Fibroblast of upper back skin (primary cell): ENCODE measurements at regions not wholly inside any gene's neighbourhood (a gene's known extent, or its start where the extent isn't known, plus 50 kb on each side); places are given as distances from the start of the nearest gene placed in this dataset.
"Not testable (repeated sequence)": the region's sequence is repeated elsewhere in the genome, so short reads cannot be mapped to it uniquely, and the experiment has no call there.

Experiments
- DNase-seq: peaks from one replicate; pipeline ENCODE4 v3.0.0-alpha.2; 2013

DNA sequence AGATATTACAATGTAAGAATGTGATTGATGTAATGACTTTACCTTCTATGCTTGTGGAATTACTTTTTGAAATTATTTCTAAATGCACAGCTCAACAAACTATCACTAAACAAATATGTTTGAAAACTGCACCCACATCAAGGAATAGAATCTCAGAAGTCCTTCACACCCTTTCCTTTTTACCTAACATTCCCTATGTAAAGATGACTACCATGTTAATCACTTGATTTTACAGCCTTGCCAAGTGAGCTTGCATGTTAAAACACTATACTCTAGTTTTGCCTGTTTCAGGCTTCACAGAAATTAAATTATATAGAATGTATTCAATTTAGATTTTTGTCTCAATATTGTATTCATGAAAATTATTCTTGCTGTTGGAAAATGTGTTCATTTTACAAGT is 1169.4 kb upstream of the CELF2 start:
- DNase-seq = no peak

DNA sequence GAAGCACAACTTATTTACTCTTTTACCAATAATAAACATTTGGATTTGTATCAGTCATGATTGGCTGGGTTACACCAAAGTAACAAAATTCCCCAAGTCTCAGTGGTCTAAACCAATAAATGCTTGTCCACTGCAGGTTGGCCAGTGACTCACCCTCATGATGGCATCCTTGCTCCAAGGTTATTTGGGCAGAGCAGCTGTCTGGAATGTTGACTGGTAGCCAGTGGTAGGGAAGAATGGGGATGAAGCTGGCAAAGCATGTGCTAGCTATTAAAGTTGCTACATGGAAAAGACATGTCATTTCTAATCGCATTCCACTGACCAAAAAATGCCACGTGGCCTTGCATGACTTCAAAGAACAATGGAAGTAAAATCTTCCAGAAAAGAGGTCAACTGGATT is 1168.7 kb upstream of the CELF2 start:
- no peak for DNase-seq

DNA sequence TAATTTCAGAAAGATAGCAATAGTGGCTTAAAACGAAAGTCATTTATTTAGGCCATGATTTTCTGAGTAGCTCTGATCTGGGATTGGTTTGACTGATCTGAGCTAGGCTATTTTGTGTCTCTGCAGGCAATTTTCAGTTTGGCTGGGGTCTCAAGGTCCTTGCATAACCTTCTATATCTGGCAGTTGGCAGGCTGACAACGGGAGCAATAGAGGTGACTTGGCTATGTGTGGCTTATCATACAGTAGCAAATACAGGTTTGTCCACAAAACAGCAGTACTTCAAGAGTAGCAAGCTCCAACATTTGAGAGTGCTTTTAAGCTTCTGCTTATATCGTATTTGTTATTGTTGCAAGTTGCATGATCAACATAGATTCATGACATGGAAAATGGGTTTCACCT is 1167.3 kb upstream of the CELF2 start:
- no peak for DNase-seq

DNA sequence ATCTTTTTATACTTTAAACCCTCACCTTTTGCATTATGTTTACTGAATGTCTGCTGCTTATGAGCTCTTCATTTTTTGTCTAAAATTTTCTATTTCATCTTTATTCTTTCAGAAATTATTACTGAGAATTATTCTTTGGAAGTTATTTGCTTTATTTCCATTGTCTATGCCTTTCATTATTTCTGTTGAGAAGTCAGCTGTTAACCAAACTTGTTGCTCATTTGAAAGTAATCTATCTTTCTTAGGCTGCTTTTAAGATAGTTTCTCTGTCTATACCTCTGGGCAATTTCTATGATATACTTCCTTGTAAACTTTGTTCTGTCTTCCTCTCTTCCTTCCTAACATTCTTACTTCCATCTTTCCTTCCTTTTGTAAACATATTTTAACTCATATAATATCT is 1165.9 kb upstream of the CELF2 start:
- no peak for DNase-seq

DNA sequence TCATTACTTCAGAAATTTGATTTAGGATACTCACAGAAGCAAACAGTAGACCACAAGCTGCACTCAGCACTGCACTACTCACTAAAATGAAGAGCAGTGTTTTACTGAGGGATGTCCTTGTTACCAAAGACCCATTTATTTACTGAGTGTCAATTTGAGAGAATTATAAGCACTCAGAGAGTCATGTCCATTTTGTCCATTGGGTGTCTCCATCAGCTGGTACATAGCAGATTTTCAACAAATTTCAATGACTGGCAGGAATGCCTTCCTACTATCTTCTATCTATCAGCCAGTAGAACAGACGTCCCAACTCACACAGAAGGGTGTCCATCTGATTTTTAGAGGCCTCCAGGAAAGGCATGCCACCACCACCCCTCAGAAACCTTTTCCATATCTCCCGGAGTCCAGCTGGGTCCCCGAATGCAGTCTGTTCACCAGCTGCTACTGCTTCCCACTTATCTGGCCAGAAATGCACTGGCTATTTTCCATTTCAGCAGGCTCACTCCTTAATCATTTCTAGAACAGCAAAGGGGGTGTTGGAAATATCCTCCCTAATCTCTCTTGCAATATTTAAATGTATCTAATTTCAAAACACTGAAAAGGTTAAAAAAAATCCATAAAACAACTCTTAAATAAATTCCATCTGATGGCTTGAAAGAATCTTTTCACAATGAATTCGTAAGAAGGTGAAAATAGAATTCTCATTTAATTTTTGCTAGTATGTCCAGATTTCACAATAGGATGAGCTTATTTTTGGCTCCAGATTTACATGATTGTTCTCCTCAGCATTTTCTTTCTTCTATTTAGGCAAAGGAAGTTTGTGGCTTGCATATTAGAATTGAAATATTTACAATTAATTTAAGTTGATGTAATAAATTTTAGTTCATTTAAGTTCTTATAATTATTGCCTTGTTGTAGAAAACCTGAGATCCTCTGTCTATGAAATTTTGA is 1164.0 kb upstream of the CELF2 start:
- peak; percentile 29 for DNase-seq

DNA sequence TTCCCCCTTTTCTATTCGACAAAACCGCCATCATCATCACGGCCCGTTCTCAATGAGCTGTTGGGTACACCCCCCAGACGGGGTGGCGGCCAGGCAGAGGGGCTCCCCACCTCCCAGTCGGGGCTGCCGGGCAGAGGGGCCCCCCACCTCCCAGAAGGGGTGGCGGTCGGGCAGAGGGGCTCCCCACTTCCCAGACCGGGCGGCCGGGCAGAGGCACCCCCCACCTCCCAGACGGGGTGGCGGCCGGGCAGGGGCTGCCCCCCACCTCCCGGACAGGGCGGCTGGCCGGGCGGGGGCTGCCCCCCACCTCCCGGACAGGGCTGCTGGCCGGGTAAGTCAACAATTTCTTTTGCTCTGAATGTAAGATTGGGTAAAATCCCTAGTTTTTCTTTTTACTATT is 1162.2 kb upstream of the CELF2 start:
- DNase-seq = not testable (repeated sequence)

DNA sequence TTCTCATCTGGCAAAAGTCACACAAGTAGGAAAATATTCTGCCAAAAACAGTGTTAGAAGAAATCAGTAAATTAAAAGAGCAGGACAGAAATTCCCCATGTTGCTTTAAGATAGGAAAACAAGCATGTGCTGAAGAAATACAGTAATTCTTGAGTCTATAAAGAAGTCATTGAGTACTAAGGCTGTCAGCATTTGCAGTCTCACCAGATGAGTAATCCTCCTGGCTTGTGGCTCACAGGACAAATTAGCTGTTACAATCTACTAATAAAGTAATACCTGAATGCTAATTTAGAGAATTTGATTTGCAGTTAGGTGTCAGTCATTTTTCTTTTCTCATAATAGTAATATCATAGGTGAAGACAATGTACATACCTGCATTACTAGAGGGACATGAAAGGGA is 1158.9 kb upstream of the CELF2 start:
- DNase-seq = peak; percentile 22

DNA sequence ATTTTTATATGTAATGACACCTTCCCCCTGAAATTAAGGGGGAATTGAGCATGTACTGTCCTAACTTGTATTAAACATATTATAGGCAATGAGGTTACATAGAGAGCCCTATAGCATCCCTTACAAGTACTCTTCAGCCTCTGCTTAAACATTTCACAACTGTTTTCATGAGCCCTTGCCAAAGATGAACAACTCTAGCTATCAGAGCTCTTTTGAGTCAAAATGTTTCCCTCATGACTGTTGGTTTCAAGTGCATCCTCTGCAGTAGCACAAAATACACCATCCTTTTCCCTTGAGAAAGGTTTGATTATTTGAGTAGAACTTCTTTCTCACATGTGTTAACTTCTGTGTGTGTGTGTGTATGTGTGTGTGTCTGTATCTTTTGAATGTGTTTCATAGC is 1157.6 kb upstream of the CELF2 start:
- DNase-seq = peak; percentile 28

DNA sequence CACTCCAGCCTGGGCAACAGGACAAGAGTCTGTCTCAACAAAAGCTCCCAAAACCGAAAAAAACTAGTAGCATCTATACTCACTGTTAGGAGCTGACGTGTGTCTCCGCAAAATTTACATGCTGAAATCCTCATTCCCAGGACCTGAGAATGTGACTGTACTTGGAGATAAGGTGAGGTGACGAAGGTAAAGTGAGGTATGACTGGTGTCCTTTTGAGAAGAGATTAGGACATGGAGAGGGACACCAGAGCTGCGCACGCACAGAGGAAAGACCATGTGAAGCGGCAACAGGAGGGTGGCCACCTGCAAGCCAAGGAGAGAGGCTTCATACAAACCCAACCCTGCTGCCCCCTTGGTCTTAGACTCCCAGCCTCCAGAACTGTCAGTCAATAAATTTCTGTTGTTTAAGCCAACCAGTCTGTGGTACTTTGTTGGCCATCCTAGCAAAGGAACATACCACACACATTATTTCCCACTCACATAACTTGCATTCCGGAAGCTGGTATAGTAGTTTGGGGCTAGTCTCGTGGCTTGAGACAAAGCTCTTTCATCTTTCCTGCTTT is 1154.0 kb upstream of the CELF2 start:
- no peak for DNase-seq

DNA sequence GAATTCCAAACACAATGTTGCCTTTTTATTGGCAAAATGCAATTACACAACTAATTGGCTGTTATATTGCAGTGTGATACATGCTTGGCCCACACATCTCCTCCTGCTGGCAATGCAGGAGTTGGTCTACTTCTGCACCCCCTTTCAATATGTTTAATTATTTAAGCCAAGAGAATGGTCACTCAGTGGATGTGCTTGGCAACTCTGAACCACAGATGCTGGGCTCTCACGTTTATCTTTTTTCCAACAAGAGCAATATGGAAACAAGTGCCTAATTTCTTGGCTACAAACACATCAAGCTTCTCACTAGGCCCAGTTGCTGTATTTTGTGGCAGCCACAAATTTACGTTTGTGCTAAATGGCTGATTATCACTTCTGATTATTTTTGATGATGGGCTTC is 1149.2 kb upstream of the CELF2 start:
- DNase-seq = no peak

DNA sequence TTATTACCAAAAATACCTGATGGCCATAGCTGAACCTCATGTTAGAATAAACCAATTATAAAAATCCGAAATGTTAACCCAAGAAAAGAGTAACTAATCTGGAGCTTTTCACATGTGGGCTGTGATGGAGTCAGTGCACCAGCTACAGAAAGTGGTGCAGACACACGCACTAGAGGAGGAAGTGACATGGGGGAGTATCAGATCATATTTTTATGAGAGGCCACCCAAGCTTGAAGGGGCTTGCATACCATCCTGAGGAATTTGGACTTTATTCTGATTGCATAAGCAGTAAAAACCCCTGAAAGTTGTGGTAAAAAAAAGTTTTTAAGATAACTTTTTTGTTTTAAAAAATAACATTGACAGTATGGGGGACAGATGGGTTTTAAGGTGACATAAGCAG is 1148.5 kb upstream of the CELF2 start:
- DNase-seq = peak; percentile 30

DNA sequence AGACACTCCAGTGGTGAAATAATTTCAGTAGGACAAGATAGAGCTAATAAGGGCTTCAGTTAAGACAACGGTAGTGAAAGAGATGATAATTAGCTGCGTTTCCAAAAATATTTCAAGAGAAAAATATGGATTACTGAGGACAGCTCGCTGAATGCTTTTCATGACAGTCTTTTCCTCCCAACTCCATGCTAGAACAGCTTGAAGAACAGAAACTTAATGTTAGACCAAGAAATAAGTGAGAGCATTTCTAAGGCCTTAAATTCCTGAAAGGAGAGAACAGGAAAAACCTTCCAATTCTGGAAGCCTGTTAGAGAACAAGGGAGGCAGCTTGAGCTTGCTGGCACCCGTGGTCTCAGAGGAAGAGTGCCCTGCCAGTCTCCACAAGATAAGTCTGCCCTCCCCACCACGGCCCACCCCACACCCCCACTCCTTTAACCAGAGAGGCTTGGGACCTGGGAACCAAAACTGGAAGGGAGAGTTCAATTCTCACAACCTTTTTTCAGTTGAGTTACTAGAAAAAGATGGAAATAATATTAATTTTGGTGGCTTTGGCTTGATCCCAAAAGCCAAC is 1148.0 kb upstream of the CELF2 start:
- no peak for DNase-seq

DNA sequence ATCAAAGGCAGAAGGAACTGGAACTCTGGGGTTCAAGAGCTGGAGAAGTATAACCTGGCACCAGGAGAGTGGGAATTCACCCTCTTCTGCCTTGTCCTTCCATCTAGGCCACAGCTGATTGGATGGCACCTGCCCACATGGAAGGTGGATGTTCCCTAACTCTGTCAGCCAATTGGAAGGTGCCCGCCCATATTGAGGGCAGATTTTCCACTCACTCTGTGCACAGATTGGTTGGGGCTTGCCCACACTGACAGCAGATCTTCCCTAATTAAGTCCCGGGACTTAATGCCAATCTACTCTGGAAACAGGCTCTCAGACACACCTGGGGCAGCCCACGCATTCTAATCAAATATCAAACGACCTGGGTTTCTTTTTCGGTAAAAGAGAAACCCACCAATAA is 1142.3 kb upstream of the CELF2 start:
- DNase-seq = no peak

DNA sequence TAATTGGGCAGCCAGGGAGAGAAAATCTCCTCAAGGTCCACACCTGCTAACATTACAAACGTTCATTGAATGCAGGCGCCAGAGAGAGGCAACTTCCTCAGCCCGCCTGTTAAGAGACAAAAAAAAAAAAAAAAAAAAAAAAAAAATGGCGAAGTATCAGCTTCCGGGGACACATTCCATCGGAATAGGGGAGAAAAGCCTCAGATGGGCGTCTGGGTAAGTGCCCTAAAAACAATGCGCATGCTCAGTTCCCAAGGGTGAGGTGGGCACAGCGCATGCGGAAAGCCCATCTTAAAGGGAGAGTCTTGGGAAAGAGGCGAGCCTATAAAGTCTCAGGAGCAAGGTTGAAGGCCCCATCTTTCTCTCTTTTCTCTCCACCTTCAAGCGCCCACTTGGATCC is 1139.7 kb upstream of the CELF2 start:
- DNase-seq = no peak

DNA sequence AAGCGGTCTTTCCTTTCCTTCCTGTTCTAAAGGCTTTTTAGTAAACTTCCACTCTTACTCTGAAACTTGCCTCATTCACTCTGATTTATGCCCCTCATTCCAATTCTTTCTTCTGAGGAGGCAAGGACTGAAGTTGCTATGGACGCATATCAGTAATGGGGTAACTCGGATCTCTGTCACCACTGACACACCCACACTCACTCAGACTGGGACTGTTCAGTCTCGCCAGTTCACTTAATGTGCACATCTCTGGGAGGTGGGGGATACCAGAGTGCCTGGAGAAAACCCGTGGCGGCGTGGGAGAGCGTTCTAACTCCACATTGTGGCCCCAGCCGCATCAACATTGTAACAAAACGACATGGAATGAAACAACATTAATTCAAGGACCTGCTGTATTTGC is 1139.3 kb upstream of the CELF2 start:
- no peak for DNase-seq

DNA sequence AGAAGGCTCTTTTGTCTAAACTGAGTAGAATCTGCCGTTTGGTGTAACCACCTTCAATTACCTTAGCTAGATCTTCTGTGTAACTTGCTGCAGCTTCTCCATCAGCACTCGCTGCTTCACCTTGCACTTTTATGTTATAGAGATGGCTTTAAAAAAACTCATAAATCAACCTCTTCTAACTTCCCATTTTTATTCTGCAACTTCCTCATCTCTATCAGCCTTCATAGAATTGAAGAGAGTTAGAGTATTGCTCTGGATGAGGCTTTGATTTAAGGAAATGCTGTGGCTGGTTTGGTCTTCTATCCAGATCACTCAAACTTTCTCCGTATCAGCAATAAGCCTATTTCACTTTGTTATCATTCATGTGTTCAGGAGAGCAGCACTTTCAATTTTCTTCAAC is 1131.9 kb upstream of the CELF2 start:
- no peak for DNase-seq

DNA sequence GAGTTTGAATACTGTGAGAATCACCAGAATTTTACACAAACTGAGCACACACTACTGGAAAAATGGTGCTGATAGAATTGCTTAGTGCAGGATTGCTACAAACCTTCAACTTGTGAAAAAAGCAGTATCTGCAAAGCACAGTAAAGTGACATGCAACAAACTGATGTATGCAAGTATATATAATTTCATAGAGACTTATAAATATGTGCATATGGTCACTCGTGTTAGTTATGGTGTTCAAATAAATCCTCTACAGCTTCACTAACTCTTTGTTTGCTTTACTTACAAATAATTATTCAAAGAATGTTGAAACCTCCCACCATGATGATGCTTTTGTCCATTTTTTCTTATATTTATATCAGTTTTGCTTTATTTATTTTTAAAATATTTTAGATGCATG is 1130.9 kb upstream of the CELF2 start:
- DNase-seq = no peak

DNA sequence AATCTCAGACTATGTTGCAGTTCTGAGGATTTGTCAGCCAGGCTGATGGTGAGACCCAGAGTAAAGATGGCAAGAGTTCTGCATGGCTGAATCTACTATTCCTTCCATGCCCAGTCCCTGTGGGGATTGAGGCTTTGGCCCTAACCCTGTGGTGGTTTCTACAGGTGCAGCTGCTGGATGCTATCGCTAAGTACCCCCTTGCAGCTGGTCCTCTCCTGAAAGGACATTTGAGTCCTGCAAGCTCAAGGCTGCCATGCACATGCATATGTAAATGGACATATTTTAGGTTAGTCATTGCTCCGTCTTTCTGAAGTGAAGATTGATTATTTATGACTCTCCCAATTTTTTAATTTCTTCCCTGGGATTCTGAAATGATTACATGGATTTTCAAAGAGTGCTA is 1122.2 kb upstream of the CELF2 start:
- no peak for DNase-seq

DNA sequence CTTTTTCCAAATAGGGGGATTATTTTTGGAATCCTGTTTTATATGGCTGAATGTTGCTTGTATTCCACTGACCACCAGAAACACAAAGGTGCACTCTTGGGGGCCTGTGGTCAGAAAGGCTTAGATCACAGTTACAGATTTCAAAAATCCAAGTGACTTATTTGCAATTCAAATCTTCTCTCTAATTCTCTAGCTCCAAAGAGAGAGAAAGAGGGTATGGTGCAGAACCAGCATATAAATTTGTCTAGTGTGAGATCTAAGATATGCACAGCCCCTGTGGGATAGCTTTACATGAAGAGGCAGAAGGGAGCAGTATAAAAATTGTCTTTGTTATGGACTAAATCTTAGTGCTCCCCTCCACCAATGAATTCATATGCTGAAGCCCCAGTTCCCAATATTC is 1121.7 kb upstream of the CELF2 start:
- no peak for DNase-seq

DNA sequence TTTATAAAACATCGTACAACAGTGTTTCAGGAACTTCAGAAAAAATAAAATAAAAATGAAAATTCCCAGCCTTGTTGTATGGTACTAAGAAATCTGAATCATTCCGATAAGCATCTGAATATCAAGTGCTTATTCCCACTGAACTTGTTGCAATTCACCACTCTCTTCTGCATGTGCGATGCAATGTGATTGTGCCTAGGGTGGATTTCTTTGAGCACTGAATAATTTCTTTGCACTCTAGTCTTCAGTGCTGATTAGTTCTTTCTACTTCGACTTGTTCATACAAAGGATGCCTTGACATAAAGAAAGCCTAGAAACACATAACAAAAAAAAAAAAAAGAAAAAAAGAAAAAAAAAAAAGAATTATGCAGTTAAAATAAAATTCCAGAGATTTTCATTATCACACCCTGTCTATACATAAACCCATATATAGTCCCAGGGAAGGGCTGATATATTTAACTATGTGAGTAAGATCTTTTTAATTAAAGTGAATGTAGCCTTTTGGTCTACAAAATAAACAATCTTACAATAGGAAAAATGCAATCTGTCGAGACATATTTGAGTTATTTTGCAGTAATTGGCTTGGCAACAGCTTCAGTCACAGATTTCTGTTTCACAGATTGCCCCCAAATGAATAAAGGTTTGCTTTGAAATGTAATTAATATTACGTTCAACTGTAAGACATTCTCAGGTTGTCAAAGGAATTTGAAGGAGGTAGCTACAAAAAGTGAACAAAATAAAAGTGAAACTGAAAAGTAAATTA is 1118.9 kb upstream of the CELF2 start:
- no peak for DNase-seq

DNA sequence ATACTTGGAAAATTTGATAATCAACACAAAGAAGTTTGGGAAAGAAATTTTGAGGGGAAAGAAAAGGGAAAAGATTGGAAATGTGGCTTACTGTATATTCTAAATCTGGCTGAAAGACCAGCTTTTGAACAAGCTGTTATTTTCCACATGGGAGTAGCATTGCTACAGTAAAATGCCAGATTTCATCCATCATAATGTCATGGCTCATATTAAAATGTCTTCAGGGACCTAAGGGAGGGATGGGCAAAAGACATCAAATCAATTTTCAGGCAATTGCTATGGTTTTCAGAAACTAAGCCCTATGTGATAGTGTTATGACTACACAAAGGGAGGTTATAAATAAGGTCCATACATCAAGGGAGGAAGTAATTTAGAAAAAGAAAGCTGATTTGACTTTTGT is 1116.9 kb upstream of the CELF2 start:
- DNase-seq = peak; percentile 31

DNA sequence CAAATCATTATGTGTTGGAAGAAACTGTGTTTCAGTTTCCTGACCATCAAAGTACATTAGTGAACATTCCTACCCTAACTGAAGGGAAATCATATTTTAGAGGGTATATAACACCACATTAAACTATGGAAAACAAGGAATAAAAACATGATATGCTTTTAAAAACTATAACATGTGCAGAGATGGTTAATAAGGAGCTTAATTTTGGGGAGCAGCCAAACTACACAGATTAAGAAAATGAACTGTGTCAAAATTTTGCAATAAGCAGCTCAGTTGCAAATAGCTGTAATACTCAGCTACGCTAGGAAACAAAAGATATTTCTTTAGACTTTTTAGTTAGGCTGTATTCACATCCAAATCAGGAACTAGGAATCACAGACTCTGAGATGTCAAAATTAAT is 1115.7 kb upstream of the CELF2 start:
- DNase-seq = no peak

DNA sequence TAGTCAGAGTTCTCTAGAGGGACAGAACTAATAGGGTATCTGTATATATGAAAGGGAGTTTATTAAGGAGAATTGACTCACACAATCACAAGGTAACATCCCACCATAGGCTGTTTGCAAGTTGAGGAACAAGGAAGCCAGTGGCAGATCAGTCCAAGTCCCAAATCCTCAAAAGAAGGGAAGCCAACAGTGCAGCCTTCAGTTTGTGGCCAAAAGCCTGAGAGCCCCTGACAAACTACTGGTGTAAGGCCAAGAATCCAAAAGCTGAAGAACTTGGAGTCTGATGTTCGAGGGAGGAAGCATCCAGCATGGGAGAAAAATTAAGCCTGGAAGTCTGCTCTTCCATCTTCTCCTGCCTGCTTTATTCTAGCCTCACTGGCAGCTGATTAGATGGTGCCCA is 1107.2 kb upstream of the CELF2 start:
- DNase-seq = no peak

DNA sequence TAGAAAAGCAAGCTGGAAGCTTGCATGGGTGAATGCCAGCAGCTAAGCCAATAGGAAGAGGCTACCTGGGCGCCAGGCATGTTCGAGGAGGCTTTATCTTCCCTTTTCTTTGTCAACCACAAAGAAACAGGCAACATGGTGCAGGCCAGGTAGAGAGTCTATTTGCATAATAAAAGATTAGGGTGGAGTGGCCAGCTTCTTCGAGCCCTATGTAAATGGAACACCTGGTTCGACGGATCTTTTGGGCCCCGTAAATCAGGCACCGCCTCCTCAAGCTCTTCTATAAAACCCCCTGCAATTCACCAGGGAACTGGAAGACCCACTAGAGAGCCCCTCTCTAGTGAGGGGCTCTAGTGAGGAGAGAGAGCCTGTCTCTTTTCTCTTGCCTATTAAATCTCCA is 1106.2 kb upstream of the CELF2 start:
- no peak for DNase-seq
